C4-2B (cell line): ENCODE measurements at regions not wholly inside any gene's neighbourhood (a gene's known extent, or its start where the extent isn't known, plus 50 kb on each side); places are given as distances from the start of the nearest gene placed in this dataset.

ENCODE experiments used
- H3K27ac ChIP-seq: fragments of 450-650 bp; 2 replicates; pipeline ENCODE4 v1.5.1; 2017
- CTCF ChIP-seq: fragments of 450-650 bp; conservative IDR thresholded peaks from 2 replicates; pipeline ENCODE4 v1.5.1; 2017; ENCODE audit warnings: mild to moderate bottlenecking
- ZFX ChIP-seq: fragments of 450-650 bp; IDR thresholded peaks from 2 replicates; pipeline ENCODE4 v1.6.1; 2017

GRCh38 chr13:73195091-73195490, 136.3 kb downstream of the KLF5 start:
- TF ChIP-seq ZFX (no peak), CTCF (no peak)
- no peak overlapping the region for H3K27ac ChIP-seq

DNA sequence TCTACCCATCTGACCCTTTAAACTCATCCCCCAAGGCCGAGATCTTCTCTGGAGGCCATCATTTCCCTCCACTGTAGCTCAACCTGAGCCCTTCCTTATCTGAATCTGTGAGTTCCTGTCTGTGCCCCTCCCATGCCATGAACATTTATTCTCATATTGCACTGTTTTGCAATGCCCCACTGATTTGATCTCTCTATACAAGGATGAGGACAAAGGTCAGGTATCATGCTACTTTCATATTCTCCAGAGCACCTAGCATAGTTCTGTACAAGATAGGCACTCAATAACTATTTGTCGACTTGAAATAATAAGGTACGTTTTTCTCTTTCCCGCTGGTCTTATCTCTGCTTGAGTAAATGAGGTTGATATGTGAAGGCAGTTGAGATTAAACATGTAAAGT, 135.5 kb downstream of the KLF5 start:
- no peak overlapping the region for H3K27ac ChIP-seq

GRCh38 chr13:73193554-73193953, 134.7 kb downstream of the KLF5 start:
- TF ChIP-seq CTCF (no peak), ZFX (no peak)

More for the DNA sequence above, 135.5 kb downstream of the KLF5 start:
- TF ChIP-seq ZFX (no peak), CTCF (no peak)

GRCh38 chr13:73190477-73190876, 131.7 kb downstream of the KLF5 start:
- TF ChIP-seq CTCF (no peak), ZFX (no peak)
- H3K27ac ChIP-seq: no peak overlapping the region

More at GRCh38 chr13:73193554-73193953, 134.7 kb downstream of the KLF5 start:
- H3K27ac ChIP-seq: no peak overlapping the region

- H3K27ac ChIP-seq: no peak overlapping the region
- no peak for TF ChIP-seq ZFX
Measured at GRCh38 chr13:73189776-73190175, 131.0 kb downstream of the KLF5 start.

GRCh38 chr13:73189362-73189761, 130.6 kb downstream of the KLF5 start:
- TF ChIP-seq CTCF (no peak), ZFX (no peak)
- H3K27ac ChIP-seq: no peak overlapping the region

DNA sequence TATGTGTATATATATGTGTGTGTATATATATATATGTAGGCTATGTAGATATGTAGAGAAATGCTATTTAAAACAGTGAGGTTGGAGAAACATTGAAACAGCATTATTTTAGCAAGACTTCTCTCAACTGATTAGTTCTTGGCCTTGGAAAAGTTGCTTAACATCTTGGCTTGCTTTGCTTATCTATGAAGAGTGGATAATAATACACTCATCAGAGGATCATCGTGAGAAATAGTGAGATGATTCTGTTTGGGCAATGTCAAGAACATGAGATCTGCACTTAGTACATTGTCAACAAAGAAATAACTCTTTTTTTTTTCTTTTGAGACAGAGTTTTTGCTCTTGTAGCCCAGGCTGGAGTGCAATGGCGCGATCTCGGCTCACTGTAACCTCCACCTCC, 128.3 kb downstream of the KLF5 start:
- TF ChIP-seq ZFX (no peak), CTCF (no peak)
- no peak overlapping the region for H3K27ac ChIP-seq

GRCh38 chr13:73179650-73180274, 121.0 kb downstream of the KLF5 start:
- no peak overlapping the region for H3K27ac ChIP-seq
- TF ChIP-seq CTCF (no peak), ZFX (no peak)
